Trophoblast cell (in vitro differentiated cells and primary cell): ENCODE measurements at regions not wholly inside any gene's neighbourhood (a gene's known extent, or its start where the extent isn't known, plus 50 kb on each side); places are given as distances from the start of the nearest gene placed in this dataset.

Source experiments
- DNase-seq, 2 donors: peaks; one replicate each; pipeline ENCODE4 v3.0.0-alpha.2; 2016
- H2AFZ ChIP-seq: 2 replicates; pipeline ENCODE4 v1.6.1; 2013; ENCODE audit warnings: low read length, moderate library complexity, mild to moderate bottlenecking; ENCODE audit not compliant: insufficient read depth, poor library complexity
- H2AK5ac ChIP-seq: 2 replicates; pipeline ENCODE4 v1.6.1; 2013; ENCODE audit warnings: mild to moderate bottlenecking, low read length
- H2BK120ac ChIP-seq: 2 replicates; pipeline ENCODE4 v1.6.1; 2013; ENCODE audit warnings: low read length, mild to moderate bottlenecking, moderate library complexity; ENCODE audit not compliant: insufficient read depth, poor library complexity
- H2BK12ac ChIP-seq: 2 replicates; pipeline ENCODE4 v1.6.1; 2013; ENCODE audit warnings: mild to moderate bottlenecking, low read length, moderate library complexity
- H2BK5ac ChIP-seq: 2 replicates; pipeline ENCODE4 v1.6.1; 2013; ENCODE audit warnings: low read length, low read depth, moderate library complexity, mild to moderate bottlenecking; ENCODE audit not compliant: poor library complexity
- H3K14ac ChIP-seq: 2 replicates; pipeline ENCODE4 v1.6.1; 2013; ENCODE audit warnings: mild to moderate bottlenecking, low read length
- H3K18ac ChIP-seq: 2 replicates; pipeline ENCODE4 v1.6.1; 2013; ENCODE audit warnings: mild to moderate bottlenecking, low read length
- H3K23ac ChIP-seq: 2 replicates; pipeline ENCODE4 v1.6.1; 2013; ENCODE audit warnings: low read length
- H3K27ac ChIP-seq: 2 replicates; pipeline ENCODE4 v1.5.1; 2013; ENCODE audit warnings: low read depth, mild to moderate bottlenecking, inconsistent platforms, low read length, moderate library complexity
- H3K27me3 ChIP-seq: 2 replicates; pipeline ENCODE4 v1.6.1; 2013; ENCODE audit warnings: inconsistent platforms, mild to moderate bottlenecking, low read length, moderate library complexity; ENCODE audit not compliant: insufficient read depth
- H3K36me3 ChIP-seq, 2 experiments: 1 replicate in 1 of 2; 2 replicates in 1 of 2; pipeline ENCODE4 v1.6.1; 2013; ENCODE audit warnings: low read length in 2 of 2, mild to moderate bottlenecking in 2 of 2, moderate library complexity in 1 of 2; ENCODE audit not compliant: insufficient read depth in 2 of 2, control insufficient read depth in 1 of 2
- H3K4ac ChIP-seq: 2 replicates; pipeline ENCODE4 v1.6.1; 2013; ENCODE audit warnings: low read depth, mild to moderate bottlenecking, low read length, moderate library complexity
- H3K4me1 ChIP-seq, 2 experiments: 1 replicate in 1 of 2; 2 replicates in 1 of 2; pipeline ENCODE4 v1.6.1; 2013; ENCODE audit warnings: low read length in 2 of 2, mild to moderate bottlenecking in 2 of 2, moderate library complexity in 1 of 2; ENCODE audit not compliant: insufficient read depth in 2 of 2, control insufficient read depth in 1 of 2
- H3K4me2 ChIP-seq: 2 replicates; pipeline ENCODE4 v1.6.1; 2013; ENCODE audit warnings: inconsistent platforms, mild to moderate bottlenecking, low read length, moderate library complexity
- H3K4me3 ChIP-seq: 2 replicates; pipeline ENCODE4 v1.5.1; 2013; ENCODE audit warnings: mild to moderate bottlenecking, low read depth, low read length, inconsistent platforms
- H3K79me1 ChIP-seq: one replicate; pipeline ENCODE4 v1.6.1; 2013; ENCODE audit warnings: low read length
- H3K79me2 ChIP-seq: 2 replicates; pipeline ENCODE4 v1.6.1; 2013; ENCODE audit warnings: low read length, mild to moderate bottlenecking; ENCODE audit not compliant: control insufficient read depth, insufficient read depth, poor library complexity
- H3K9ac ChIP-seq: 2 replicates; pipeline ENCODE4 v1.6.1; 2013; ENCODE audit warnings: mild to moderate bottlenecking, low read length
- H3K9me3 ChIP-seq: 2 replicates; pipeline ENCODE4 v1.6.1; 2013; ENCODE audit warnings: low read depth, mild to moderate bottlenecking, control low read depth, inconsistent platforms, low read length; ENCODE audit not compliant: insufficient read depth
- H4K12ac ChIP-seq: 2 replicates; pipeline ENCODE4 v1.6.1; 2013; ENCODE audit warnings: low read depth, mild to moderate bottlenecking, low read length, moderate library complexity
- H4K8ac ChIP-seq: 2 replicates; pipeline ENCODE4 v1.6.1; 2013; ENCODE audit warnings: low read depth, mild to moderate bottlenecking, low read length, moderate library complexity
- H4K91ac ChIP-seq: one replicate; pipeline ENCODE4 v1.6.1; 2013; ENCODE audit warnings: low read depth, mild to moderate bottlenecking, low read length, moderate library complexity
- WGBS: extraction: QIAGEN DNeasy Blood & Tissue Kit; methylation state at CpG from one replicate; pipeline ENCODE4 v1.1.7; 2013; ENCODE audit warnings: missing lambda C conversion rate; ENCODE audit not compliant: insufficient read length, insufficient coverage; ENCODE audit errors: extremely low coverage; 5-methylcytosine and 5-hydroxymethylcytosine counted together

DNA sequence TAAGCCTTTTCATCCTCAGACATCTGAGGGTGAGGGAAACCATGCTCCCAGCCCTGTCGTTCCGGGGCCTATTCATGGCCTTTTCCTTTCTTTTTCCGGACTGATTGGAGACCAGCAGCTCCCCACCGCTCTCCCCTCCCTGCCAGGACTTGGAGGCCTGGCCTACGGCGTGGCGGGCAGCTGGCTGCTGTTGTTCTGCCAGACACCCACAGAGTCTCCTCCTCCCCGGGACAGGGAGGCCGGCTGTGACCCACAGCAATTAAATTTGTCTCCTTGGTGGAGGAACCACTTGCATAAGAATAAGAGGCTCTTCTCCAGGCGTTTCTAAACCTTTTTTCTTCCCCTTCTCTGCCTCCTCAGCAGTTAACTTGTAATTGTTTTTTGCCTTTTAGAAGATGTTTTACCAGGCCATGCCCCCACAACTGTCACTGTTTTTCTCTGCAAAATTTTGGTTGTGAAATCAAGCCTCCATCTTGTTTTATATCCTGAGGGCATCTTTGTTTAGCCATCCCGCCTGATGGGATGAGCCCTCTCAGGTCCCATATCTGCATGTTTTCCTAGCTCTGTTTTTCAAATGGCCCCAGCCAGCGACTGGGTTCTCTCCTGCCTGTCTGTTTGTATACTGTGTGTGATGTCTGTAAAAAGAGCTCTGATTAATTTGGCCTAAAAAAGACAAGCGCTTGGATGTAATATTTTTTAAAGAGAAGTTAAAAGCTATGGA, 1060.0 kb upstream of the DDX18 start:
- Histone ChIP-seq H3K36me3 (no peaks in the 10 kb centered on the region), H3K4me2 (peak overlapping the region; percentile 24), H3K9ac (no peak overlapping the region), H3K79me1 (peaks cover 7% of the 10 kb centered on the region), H3K27ac (peak overlapping the region; percentile 66), H4K91ac (peak overlapping the region; percentile 20), H4K8ac (peak overlapping the region; percentile 35), H3K9me3 (no peaks in the 10 kb centered on the region), H2BK5ac (peak overlapping the region; percentile 45), H3K27me3 (no peaks in the 10 kb centered on the region), H4K12ac (no peak overlapping the region), H3K4me3 (no peak overlapping the region), H3K14ac (no peak overlapping the region), H3K23ac (no peak overlapping the region), H3K79me2 (no peaks in the 10 kb centered on the region), H3K4me1 (peaks cover 0 to 5% of the 10 kb centered on the region in 2 experiments), H2BK120ac (peak overlapping the region; percentile 43), H2AK5ac (no peak overlapping the region), H2BK12ac (peak overlapping the region; percentile 18), H3K4ac (no peak overlapping the region), H3K18ac (no peak overlapping the region), H2AFZ (peak overlapping the region; percentile 3)
- no CpG with 5 or more reads among the region's 13 CpGs for WGBS
- no peak for DNase-seq

DNA sequence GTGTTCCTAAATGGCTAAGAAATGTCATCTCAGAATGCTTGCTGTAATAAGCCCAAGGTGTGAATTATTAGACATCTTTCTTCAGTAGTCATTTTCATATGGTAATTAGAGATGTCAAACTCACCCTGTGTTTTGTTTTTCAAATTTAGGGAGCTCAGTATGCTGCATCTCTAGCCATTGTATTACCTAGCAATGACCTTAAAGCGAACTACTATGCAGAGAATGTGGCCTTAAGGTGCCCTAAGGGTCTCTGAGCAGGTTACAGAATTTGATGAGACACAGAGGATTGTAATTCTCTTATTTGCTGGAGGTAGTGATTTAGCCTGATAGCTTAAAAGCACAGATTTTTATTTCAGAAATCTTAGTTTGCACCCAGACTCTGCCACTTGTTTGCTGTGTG, 1052.6 kb upstream of the DDX18 start:
- H3K9me3 ChIP-seq = no peaks in the 10 kb centered on the region
- H4K8ac ChIP-seq = no peak overlapping the region
- H3K4me3 ChIP-seq = no peak overlapping the region
- H3K23ac ChIP-seq = no peak overlapping the region
- no peak overlapping the region for H3K18ac ChIP-seq
- H3K27ac ChIP-seq = no peak overlapping the region
- H3K14ac ChIP-seq = no peak overlapping the region
- DNase-seq = no peak
- peaks cover 0 to 2% of the 10 kb centered on the region in 2 experiments for H3K4me1 ChIP-seq
- H3K4me2 ChIP-seq = no peak overlapping the region
- no CpG with 5 or more reads among the region's 1 CpG for WGBS
- H2BK120ac ChIP-seq = no peak overlapping the region
- H3K79me1 ChIP-seq = no peaks in the 10 kb centered on the region
- no peaks in the 10 kb centered on the region for H3K27me3 ChIP-seq
- H4K12ac ChIP-seq = no peak overlapping the region
- H2AFZ ChIP-seq = no peak overlapping the region
- no peak overlapping the region for H3K9ac ChIP-seq
- no peaks in the 10 kb centered on the region for H3K79me2 ChIP-seq
- no peak overlapping the region for H4K91ac ChIP-seq
- H2BK12ac ChIP-seq = no peak overlapping the region
- no peak overlapping the region for H2BK5ac ChIP-seq
- no peaks in the 10 kb centered on the region for H3K36me3 ChIP-seq
- H2AK5ac ChIP-seq = no peak overlapping the region
- H3K4ac ChIP-seq = no peak overlapping the region

DNA sequence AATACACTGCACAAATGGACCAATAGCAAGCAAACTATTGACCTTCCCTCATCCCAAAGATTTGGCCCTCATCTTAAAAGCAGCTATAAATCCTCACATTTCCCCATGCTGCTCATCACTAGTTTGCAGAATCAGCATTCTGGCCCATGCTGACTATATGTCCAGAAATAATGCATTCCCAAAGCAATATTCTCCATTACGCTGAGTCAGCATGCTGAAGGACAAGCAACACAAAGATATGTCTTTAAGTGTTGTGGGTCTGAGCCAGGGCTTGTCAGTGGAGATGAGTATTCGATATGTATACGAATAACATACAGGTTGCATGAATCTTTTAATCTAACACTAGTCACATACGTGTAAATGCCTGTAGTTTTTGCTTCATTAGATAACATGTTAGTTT, 1045.0 kb upstream of the DDX18 start:
- H2BK5ac ChIP-seq = no peak overlapping the region
- H2AK5ac ChIP-seq = no peak overlapping the region
- H3K27ac ChIP-seq = no peak overlapping the region
- H2BK120ac ChIP-seq = no peak overlapping the region
- no peak overlapping the region for H3K4me3 ChIP-seq
- H3K4ac ChIP-seq = no peak overlapping the region
- H2AFZ ChIP-seq = no peak overlapping the region
- H3K79me2 ChIP-seq = no peaks in the 10 kb centered on the region
- no peak overlapping the region for H3K18ac ChIP-seq
- no peak overlapping the region for H2BK12ac ChIP-seq
- H3K9me3 ChIP-seq = no peaks in the 10 kb centered on the region
- DNase-seq = no peak
- no peaks in the 10 kb centered on the region for H3K27me3 ChIP-seq
- no peaks in the 10 kb centered on the region for H3K36me3 ChIP-seq
- H4K8ac ChIP-seq = no peak overlapping the region
- H4K12ac ChIP-seq = no peak overlapping the region
- WGBS = no CpG with 5 or more reads among the region's 4 CpGs
- no peak overlapping the region for H3K9ac ChIP-seq
- H3K79me1 ChIP-seq = peaks cover 2% of the 10 kb centered on the region
- H4K91ac ChIP-seq = no peak overlapping the region
- no peak overlapping the region for H3K4me2 ChIP-seq
- no peak overlapping the region for H3K23ac ChIP-seq
- H3K4me1 ChIP-seq = no peaks in the 10 kb centered on the region
- H3K14ac ChIP-seq = no peak overlapping the region

DNA sequence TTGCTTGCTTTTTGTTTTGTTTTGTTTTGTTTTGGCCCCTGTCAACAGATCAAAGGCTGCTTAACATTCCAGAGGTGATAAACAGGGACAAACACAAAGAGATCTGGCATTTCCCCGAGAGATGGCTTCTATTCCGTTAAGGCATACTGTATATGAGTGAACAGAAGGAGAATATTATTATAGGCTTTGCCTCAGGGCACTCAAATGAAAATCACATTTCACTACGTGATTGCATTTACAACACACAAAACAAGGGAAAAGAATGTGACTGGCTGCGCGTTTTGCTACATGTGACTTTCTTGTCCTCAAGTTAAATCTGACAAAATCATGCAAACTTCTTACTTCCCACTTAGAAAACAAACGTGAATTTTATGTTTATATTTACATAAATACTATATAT, 1037.9 kb upstream of the DDX18 start:
- Histone ChIP-seq H3K79me2 (no peaks in the 10 kb centered on the region), H3K14ac (no peak overlapping the region), H2BK12ac (no peak overlapping the region), H3K27me3 (no peaks in the 10 kb centered on the region), H3K36me3 (no peaks in the 10 kb centered on the region), H3K79me1 (no peaks in the 10 kb centered on the region), H3K27ac (no peak overlapping the region), H3K18ac (no peak overlapping the region), H3K9me3 (no peaks in the 10 kb centered on the region), H2BK5ac (no peak overlapping the region), H4K91ac (no peak overlapping the region), H2AK5ac (no peak overlapping the region), H4K12ac (no peak overlapping the region), H3K4me1 (no peaks in the 10 kb centered on the region), H3K4me3 (no peak overlapping the region), H3K4me2 (no peak overlapping the region), H4K8ac (no peak overlapping the region), H3K23ac (no peak overlapping the region), H3K4ac (no peak overlapping the region), H2AFZ (no peak overlapping the region), H3K9ac (no peak overlapping the region), H2BK120ac (no peak overlapping the region)
- no CpG with 5 or more reads among the region's 6 CpGs for WGBS
- no peak for DNase-seq
